ENCODE measurements at regions not wholly inside any gene's neighbourhood (a gene's known extent, or its start where the extent isn't known, plus 50 kb on each side); places are given as distances from the start of the nearest gene placed in this dataset.
"Not testable (repeated sequence)": the region's sequence is repeated elsewhere in the genome, so short reads cannot be mapped to it uniquely, and the experiment has no call there.

DNA sequence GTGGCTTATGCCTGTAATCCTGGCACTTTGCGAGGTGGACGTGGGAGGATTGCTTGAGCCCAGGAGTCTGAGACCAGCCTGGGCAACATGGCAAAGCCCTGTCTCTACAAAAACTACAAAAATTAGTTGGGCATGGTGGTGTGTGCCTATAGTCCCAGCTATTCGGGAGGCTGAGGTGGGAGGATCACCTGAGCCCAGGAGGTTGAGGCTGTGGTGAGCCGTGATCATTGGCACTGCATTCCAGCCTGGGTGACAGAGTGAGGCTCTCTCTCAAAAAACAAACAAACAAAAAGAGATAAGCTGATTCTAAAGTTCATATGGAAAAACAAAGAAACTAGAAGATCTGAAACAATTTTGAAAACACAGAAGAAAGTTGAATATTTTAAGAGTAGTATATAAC lies 136.9 kb downstream of the GPR85 start:
- not testable (repeated sequence) for H3K4me1 ChIP-seq (ENCODE audit: control insufficient read depth in 3 of 3, insufficient read depth in 2 of 3, low read depth in 1 of 3, low read length in 2 of 3); H3K36me3 ChIP-seq (ENCODE audit: control insufficient read depth in 3 of 3, insufficient read depth in 2 of 3, low read depth in 1 of 3, low read length in 3 of 3); H3K27me3 ChIP-seq (ENCODE audit: control insufficient read depth in 3 of 3, insufficient read depth in 3 of 3, low read length in 3 of 3); H3K4me3 ChIP-seq (ENCODE audit: low read depth in 1 of 3, low read length in 3 of 3); H3K27ac ChIP-seq (ENCODE audit: low read depth in 1 of 3, low read length in 2 of 3); FAIRE-seq; DNase-seq; H3K9me3 ChIP-seq (ENCODE audit: control insufficient read depth in 2 of 2, insufficient read depth in 1 of 2, low read depth in 1 of 2, low read length in 1 of 2)
- 53 to 68% (median 58%) methylated on average over 4 of the region's 4 CpGs for WGBS, 3 donors

DNA sequence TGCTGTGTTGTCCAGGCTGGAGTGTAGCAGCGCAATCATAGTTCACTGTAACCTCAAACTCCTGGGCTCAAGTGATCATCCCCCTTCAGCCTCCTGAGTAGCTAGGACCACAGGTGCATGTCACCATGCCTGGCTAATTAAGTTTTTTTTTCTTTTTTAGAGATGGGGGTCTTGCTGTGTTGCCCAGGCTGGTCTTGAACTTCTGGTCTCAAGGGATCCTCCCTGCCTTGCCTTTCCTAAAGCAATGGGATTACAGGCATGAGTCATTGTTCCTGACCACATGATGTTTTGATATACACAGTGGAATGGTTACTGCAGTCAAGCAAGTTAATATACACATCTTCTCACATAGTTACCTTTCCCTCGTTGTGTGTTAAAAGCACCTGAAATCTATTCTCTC lies 140.3 kb downstream of the GPR85 start:
- Histone ChIP-seq H3K27me3 (ENCODE audit: control insufficient read depth in 3 of 3, insufficient read depth in 3 of 3, low read length in 3 of 3) (no peaks in the 10 kb centered on the region), H3K4me3 (ENCODE audit: low read depth in 1 of 3, low read length in 3 of 3) (no peak overlapping the region), H3K9me3 (ENCODE audit: control insufficient read depth in 2 of 2, insufficient read depth in 1 of 2, low read depth in 1 of 2, low read length in 1 of 2) (no peaks in the 10 kb centered on the region), H3K4me1 (ENCODE audit: control insufficient read depth in 3 of 3, insufficient read depth in 2 of 3, low read depth in 1 of 3, low read length in 2 of 3) (no peaks in the 10 kb centered on the region), H3K36me3 (ENCODE audit: control insufficient read depth in 3 of 3, insufficient read depth in 2 of 3, low read depth in 1 of 3, low read length in 3 of 3) (no peaks in the 10 kb centered on the region), H3K27ac (ENCODE audit: low read depth in 1 of 3, low read length in 2 of 3) (no peak overlapping the region)
- 88 to 94% (median 90%) methylated on average over 2 of the region's 2 CpGs for WGBS, 3 donors
- DNase-seq (no peak), FAIRE-seq (no peak)

DNA sequence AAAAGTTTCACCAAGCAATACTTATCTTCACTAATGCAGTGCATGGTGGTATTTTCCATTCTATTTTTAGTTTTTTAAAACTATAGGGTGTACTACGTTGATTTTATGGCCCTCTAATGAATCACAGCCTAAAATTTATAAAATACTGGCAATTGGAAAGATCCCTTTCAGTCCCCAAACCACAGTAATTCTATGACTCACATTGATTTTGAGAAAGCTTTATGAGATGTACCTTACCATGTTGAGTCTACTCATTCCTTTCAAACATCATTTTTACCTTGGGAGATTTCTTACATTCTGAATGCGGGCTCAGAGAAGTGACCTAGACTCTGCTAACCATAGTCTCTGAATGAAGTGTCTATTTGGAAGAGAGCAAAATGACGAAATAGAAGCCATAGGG lies 141.6 kb downstream of the GPR85 start:
- peaks cover 0 to 5% (median 0%) of the 10 kb centered on the region in 3 donors for H3K4me1 ChIP-seq (ENCODE audit: control insufficient read depth in 3 of 3, insufficient read depth in 2 of 3, low read depth in 1 of 3, low read length in 2 of 3)
- no peak overlapping the region for H3K27ac ChIP-seq (ENCODE audit: low read depth in 1 of 3, low read length in 2 of 3)
- no peak overlapping the region for H3K4me3 ChIP-seq (ENCODE audit: low read depth in 1 of 3, low read length in 3 of 3)
- DNase-seq (no peak), FAIRE-seq (no peak)
- no peaks in the 10 kb centered on the region for H3K36me3 ChIP-seq (ENCODE audit: control insufficient read depth in 3 of 3, insufficient read depth in 2 of 3, low read depth in 1 of 3, low read length in 3 of 3)
- H3K9me3 ChIP-seq (ENCODE audit: control insufficient read depth in 2 of 2, insufficient read depth in 1 of 2, low read depth in 1 of 2, low read length in 1 of 2) = no peaks in the 10 kb centered on the region
- no peaks in the 10 kb centered on the region for H3K27me3 ChIP-seq (ENCODE audit: control insufficient read depth in 3 of 3, insufficient read depth in 3 of 3, low read length in 3 of 3)
- WGBS, 3 donors = 60 to 76% (median 67%) methylated on average over 3 of the region's 3 CpGs

DNA sequence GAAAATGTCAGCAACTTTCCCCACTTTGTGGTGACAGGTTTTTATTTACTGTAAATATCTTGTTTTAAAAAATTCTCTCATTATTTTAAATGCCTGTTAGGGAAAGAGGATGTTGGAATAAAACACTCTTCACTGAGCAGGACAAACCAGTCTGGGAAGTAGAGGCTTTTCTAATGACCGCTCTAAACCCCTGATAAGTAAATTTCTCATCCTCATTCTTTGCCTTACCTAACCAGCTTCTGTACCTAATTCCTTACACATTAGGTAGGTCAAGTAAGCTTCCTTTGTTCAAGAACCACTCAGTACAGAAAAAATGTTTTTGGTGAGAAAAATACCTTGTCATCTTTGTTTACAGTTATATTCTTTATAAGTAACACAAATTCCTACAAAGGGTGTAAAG lies 143.6 kb downstream of the GPR85 start:
- peaks cover 0 to 5% (median 4%) of the 10 kb centered on the region in 3 donors for H3K4me1 ChIP-seq (ENCODE audit: control insufficient read depth in 3 of 3, insufficient read depth in 2 of 3, low read depth in 1 of 3, low read length in 2 of 3)
- DNase-seq (no peak), FAIRE-seq (no peak)
- H3K36me3 ChIP-seq (ENCODE audit: control insufficient read depth in 3 of 3, insufficient read depth in 2 of 3, low read depth in 1 of 3, low read length in 3 of 3) = no peaks in the 10 kb centered on the region
- H3K9me3 ChIP-seq (ENCODE audit: control insufficient read depth in 2 of 2, insufficient read depth in 1 of 2, low read depth in 1 of 2, low read length in 1 of 2) = no peaks in the 10 kb centered on the region
- 91 to 96% (median 92%) methylated on average over 1 of the region's 1 CpG for WGBS, 3 donors
- no peak overlapping the region for H3K4me3 ChIP-seq (ENCODE audit: low read depth in 1 of 3, low read length in 3 of 3)
- H3K27ac ChIP-seq (ENCODE audit: low read depth in 1 of 3, low read length in 2 of 3) = no peak overlapping the region
- no peaks in the 10 kb centered on the region for H3K27me3 ChIP-seq (ENCODE audit: control insufficient read depth in 3 of 3, insufficient read depth in 3 of 3, low read length in 3 of 3)

DNA sequence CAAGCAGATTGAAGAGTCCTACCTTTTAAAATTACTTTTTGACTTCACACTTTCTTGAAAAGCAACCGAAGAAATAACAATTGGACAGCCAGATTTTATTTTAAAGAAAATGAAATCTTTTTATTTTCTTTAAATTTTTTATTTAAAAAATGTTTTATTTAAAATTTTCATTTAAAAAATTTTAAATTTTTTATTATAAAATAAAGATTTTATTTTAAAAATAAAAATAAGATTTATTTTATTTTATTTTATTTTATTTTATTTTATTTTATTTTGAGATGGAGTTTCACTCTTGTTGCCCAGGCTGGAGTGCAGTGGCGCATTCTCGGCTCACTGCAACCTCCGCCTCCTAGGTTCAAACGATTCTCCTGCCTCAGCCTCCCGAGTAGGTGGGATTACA lies 144.5 kb downstream of the GPR85 start:
- not testable (repeated sequence) for H3K4me3 ChIP-seq (ENCODE audit: low read depth in 1 of 3, low read length in 3 of 3); H3K27me3 ChIP-seq (ENCODE audit: control insufficient read depth in 3 of 3, insufficient read depth in 3 of 3, low read length in 3 of 3); H3K9me3 ChIP-seq (ENCODE audit: control insufficient read depth in 2 of 2, insufficient read depth in 1 of 2, low read depth in 1 of 2, low read length in 1 of 2); H3K36me3 ChIP-seq (ENCODE audit: control insufficient read depth in 3 of 3, insufficient read depth in 2 of 3, low read depth in 1 of 3, low read length in 3 of 3); DNase-seq; H3K4me1 ChIP-seq (ENCODE audit: control insufficient read depth in 3 of 3, insufficient read depth in 2 of 3, low read depth in 1 of 3, low read length in 2 of 3); H3K27ac ChIP-seq (ENCODE audit: low read depth in 1 of 3, low read length in 2 of 3)
- 88 to 95% (median 92%) methylated on average over 6 of the region's 6 CpGs for WGBS, 3 donors
- FAIRE-seq = peak; percentile 86

DNA sequence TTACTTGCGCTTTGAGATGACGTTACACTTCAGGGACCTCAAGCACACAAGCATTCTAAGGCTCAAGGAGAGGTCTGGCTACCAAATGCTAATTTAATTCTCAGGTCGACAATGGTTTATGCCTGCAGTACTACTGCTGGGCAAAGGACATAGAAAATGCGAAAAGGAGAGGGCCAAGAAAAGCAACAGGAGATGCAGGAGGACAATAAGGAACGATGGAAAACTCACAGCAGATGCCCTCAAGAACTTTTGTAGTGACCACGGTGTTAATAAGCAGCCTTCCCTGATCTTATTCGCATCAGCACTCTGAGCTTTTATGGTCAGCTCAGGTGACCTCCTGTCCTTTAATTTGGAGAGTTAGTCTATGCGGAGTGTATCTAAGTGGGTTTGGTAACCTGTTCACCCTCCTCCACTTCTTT lies 146.3 kb downstream of the GPR85 start:
- FAIRE-seq (no peak), DNase-seq (no peak)
- Histone ChIP-seq H3K27me3 (ENCODE audit: control insufficient read depth in 3 of 3, insufficient read depth in 3 of 3, low read length in 3 of 3) (no peaks in the 10 kb centered on the region), H3K4me1 (ENCODE audit: control insufficient read depth in 3 of 3, insufficient read depth in 2 of 3, low read depth in 1 of 3, low read length in 2 of 3) (peaks cover 1 to 12% (median 4%) of the 10 kb centered on the region in 3 donors), H3K9me3 (ENCODE audit: control insufficient read depth in 2 of 2, insufficient read depth in 1 of 2, low read depth in 1 of 2, low read length in 1 of 2) (no peaks in the 10 kb centered on the region), H3K27ac (ENCODE audit: low read depth in 1 of 3, low read length in 2 of 3) (peak overlapping the region in 2 of 3 donors; percentile 87 to 91), H3K36me3 (ENCODE audit: control insufficient read depth in 3 of 3, insufficient read depth in 2 of 3, low read depth in 1 of 3, low read length in 3 of 3) (no peaks in the 10 kb centered on the region), H3K4me3 (ENCODE audit: low read depth in 1 of 3, low read length in 3 of 3) (peak overlapping the region; percentile 9 to 91 (median 82))
- 7 to 13% (median 11%) methylated on average over 8 of the region's 8 CpGs for WGBS, 3 donors

DNA sequence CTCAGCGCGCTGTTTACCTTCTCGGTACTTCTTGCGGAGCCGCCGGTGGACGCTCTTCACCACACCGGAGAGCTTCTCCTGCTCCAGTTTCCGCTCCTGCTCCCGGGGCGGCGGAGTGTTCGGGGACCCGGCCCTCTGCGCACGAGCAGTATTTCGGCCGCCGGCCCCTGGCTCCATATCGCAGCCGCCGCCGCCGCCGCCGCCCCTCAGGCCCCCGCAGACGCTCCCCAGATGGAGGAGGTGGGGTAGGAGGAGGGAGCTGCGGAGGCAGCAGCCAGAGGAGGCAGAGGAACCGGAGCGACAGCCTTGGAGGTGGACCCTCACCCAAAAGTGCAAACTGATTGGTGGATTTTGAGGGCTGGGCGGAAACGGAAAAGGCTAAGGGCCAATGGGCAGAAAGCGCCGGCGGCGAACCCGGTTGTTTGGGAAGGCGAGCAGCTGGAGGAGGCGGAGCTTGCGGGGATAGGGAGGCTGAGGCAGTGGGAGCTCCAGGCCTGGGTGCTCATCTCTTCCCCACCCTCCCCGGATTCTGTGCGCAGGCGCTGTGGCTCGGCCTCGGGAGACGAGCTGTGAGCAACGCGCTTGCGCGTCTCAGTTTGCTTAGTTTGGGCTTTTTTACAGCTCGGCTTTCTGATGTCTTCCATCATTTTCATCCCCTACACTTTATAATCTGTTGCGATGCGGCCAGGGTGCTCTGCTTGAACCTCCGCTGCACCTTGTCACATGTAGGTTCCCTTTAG lies 146.9 kb downstream of the GPR85 start:
- FAIRE-seq (peak; percentile 78), DNase-seq (peak; percentile 100)
- no peaks in the 10 kb centered on the region for H3K9me3 ChIP-seq (ENCODE audit: control insufficient read depth in 2 of 2, insufficient read depth in 1 of 2, low read depth in 1 of 2, low read length in 1 of 2)
- peaks cover 1 to 12% (median 4%) of the 10 kb centered on the region in 3 donors for H3K4me1 ChIP-seq (ENCODE audit: control insufficient read depth in 3 of 3, insufficient read depth in 2 of 3, low read depth in 1 of 3, low read length in 2 of 3)
- H3K27ac ChIP-seq (ENCODE audit: low read depth in 1 of 3, low read length in 2 of 3) = peak overlapping the region; percentile 4 to 91 (median 87)
- 0 to 1% (median 0%) methylated on average over 42 to 55 of the region's 55 CpGs for WGBS, 3 donors
- peak overlapping the region; percentile 82 to 91 (median 83) for H3K4me3 ChIP-seq (ENCODE audit: low read depth in 1 of 3, low read length in 3 of 3)
- no peaks in the 10 kb centered on the region for H3K36me3 ChIP-seq (ENCODE audit: control insufficient read depth in 3 of 3, insufficient read depth in 2 of 3, low read depth in 1 of 3, low read length in 3 of 3)
- no peaks in the 10 kb centered on the region for H3K27me3 ChIP-seq (ENCODE audit: control insufficient read depth in 3 of 3, insufficient read depth in 3 of 3, low read length in 3 of 3)

DNA sequence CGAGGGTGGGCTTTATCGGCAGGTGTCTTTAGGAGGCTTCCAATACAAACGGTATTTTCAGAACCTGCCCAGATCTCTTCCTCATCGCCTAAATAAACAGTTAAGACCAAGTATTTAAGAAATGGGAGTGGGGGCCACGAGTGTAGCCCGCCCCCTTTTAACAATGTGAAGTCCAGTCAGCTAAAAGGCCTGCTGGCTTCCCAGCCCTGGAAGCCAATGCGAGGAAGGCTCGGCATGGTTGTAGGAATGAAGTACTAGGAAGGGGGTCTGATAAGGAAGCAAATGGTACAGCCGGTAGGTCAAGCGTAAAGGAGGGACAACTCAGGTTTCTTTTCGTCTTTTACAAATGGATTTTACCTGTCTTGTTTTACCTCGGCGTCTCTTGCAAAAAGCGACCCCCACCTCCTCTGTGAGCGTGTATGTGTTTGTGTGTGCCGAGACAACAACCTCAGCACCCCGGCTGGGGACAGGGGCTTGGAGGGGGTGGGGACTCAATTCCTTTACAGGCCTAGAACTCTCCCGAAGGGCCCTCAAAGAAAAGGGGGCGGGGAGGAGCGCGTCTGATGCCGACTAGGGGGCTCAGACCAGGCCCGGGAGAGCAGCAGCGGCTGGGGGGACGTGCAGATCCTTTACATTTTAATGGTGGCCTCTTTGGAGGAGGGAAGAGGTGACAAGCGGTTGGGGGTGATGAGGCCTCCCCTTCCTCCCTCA lies 147.6 kb downstream of the GPR85 start:
- Histone ChIP-seq H3K27ac (ENCODE audit: low read depth in 1 of 3, low read length in 2 of 3) (peak overlapping the region; percentile 4 to 79 (median 43)), H3K4me1 (ENCODE audit: control insufficient read depth in 3 of 3, insufficient read depth in 2 of 3, low read depth in 1 of 3, low read length in 2 of 3) (peaks cover 1 to 12% (median 4%) of the 10 kb centered on the region in 3 donors), H3K9me3 (ENCODE audit: control insufficient read depth in 2 of 2, insufficient read depth in 1 of 2, low read depth in 1 of 2, low read length in 1 of 2) (no peaks in the 10 kb centered on the region), H3K27me3 (ENCODE audit: control insufficient read depth in 3 of 3, insufficient read depth in 3 of 3, low read length in 3 of 3) (no peaks in the 10 kb centered on the region), H3K36me3 (ENCODE audit: control insufficient read depth in 3 of 3, insufficient read depth in 2 of 3, low read depth in 1 of 3, low read length in 3 of 3) (peaks cover 0 to 3% (median under 1%) of the 10 kb centered on the region in 3 donors), H3K4me3 (ENCODE audit: low read depth in 1 of 3, low read length in 3 of 3) (peak overlapping the region; percentile 82 to 91 (median 83))
- WGBS, 3 donors = 0 to 2% (median 1%) methylated on average over 25 to 26 of the region's 26 CpGs
- DNase-seq (peak in 1 of 2 donors; percentile 11), FAIRE-seq (no peak)
